Neuronal stem cell (in vitro differentiated cells): ENCODE measurements at regions not wholly inside any gene's neighbourhood (a gene's known extent, or its start where the extent isn't known, plus 50 kb on each side); places are given as distances from the start of the nearest gene placed in this dataset.
"Not testable (repeated sequence)": the region's sequence is repeated elsewhere in the genome, so short reads cannot be mapped to it uniquely, and the experiment has no call there.

Experiments used
- DNase-seq: peaks from one replicate; pipeline ENCODE4 v3.0.0-alpha.2; 2013; ENCODE audit warnings: low spot score
- H2AFZ ChIP-seq: one replicate; pipeline ENCODE4 v1.6.1; 2013; ENCODE audit warnings: mild to moderate bottlenecking, low read length, inconsistent platforms
- H2AK5ac ChIP-seq: 2 replicates; pipeline ENCODE4 v1.6.1; 2013; ENCODE audit warnings: low read depth, mild to moderate bottlenecking, inconsistent platforms, low read length, moderate library complexity, mixed read lengths
- H2BK120ac ChIP-seq: 2 replicates; pipeline ENCODE4 v1.6.1; 2013; ENCODE audit warnings: low read depth, mild to moderate bottlenecking, inconsistent platforms, low read length, moderate library complexity, mixed read lengths
- H2BK12ac ChIP-seq: one replicate; pipeline ENCODE4 v1.6.1; 2013; ENCODE audit warnings: low read length, inconsistent platforms
- H2BK15ac ChIP-seq: 2 replicates; pipeline ENCODE4 v1.6.1; 2013; ENCODE audit warnings: mild to moderate bottlenecking, low read length, inconsistent platforms, mixed read lengths
- H2BK5ac ChIP-seq: one replicate; pipeline ENCODE4 v1.6.1; 2013; ENCODE audit warnings: inconsistent platforms, mild to moderate bottlenecking, low read length, moderate library complexity
- H3K14ac ChIP-seq: one replicate; pipeline ENCODE4 v1.6.1; 2013; ENCODE audit warnings: low read length, inconsistent platforms
- H3K18ac ChIP-seq: 2 replicates; pipeline ENCODE4 v1.6.1; 2013; ENCODE audit warnings: low read length, inconsistent platforms
- H3K23ac ChIP-seq: 2 replicates; pipeline ENCODE4 v1.6.1; 2013; ENCODE audit warnings: low read depth, mild to moderate bottlenecking, mixed read lengths, low read length, inconsistent platforms; ENCODE audit not compliant: poor library complexity
- H3K27ac ChIP-seq: replicated peaks from 3 replicates; pipeline ENCODE4 v1.5.1; 2013; ENCODE audit warnings: low read length, inconsistent platforms
- H3K27me3 ChIP-seq, 3 experiments: 2 replicates each; pipeline ENCODE4 v1.6.1; 2013; ENCODE audit warnings: low read length in 3 of 3, mild to moderate bottlenecking in 2 of 3, inconsistent platforms in 1 of 3, low read depth in 1 of 3, mixed read lengths in 1 of 3, moderate library complexity in 1 of 3; ENCODE audit not compliant: control insufficient read depth in 3 of 3, insufficient read depth in 3 of 3
- H3K36me3 ChIP-seq, 2 donors: replicated peaks in 1 of 2; 2 replicates each; pipeline ENCODE4 v1.6.1; 2013; ENCODE audit warnings: low read length in 2 of 2; ENCODE audit not compliant: control insufficient read depth in 2 of 2, insufficient read depth in 2 of 2
- H3K4ac ChIP-seq: 2 replicates; pipeline ENCODE4 v1.6.1; 2013; ENCODE audit warnings: inconsistent platforms, mild to moderate bottlenecking, low read length, moderate library complexity
- H3K4me1 ChIP-seq, 2 donors: 1 replicate in 1 of 2; 2 replicates in 1 of 2; pipeline ENCODE4 v1.6.1; 2013; ENCODE audit warnings: low read length in 2 of 2, low read depth in 1 of 2; ENCODE audit not compliant: control insufficient read depth in 2 of 2, insufficient read depth in 1 of 2
- H3K4me2 ChIP-seq: one replicate; pipeline ENCODE4 v1.6.1; 2013; ENCODE audit warnings: mild to moderate bottlenecking, low read length, inconsistent platforms; ENCODE audit not compliant: insufficient read depth, poor library complexity, severe bottlenecking
- H3K4me3 ChIP-seq, 2 donors: 2 replicates each; pipeline ENCODE4 v1.5.1; 2013; ENCODE audit warnings: low read length in 2 of 2, mild to moderate bottlenecking in 2 of 2, inconsistent platforms in 1 of 2, moderate library complexity in 1 of 2
- H3K79me1 ChIP-seq: one replicate; pipeline ENCODE4 v1.6.1; 2013; ENCODE audit warnings: low read depth, mild to moderate bottlenecking, inconsistent platforms, low read length, moderate library complexity
- H3K9ac ChIP-seq: one replicate; pipeline ENCODE4 v1.6.1; 2013; ENCODE audit warnings: mild to moderate bottlenecking, low read depth, low read length, inconsistent platforms; ENCODE audit not compliant: poor library complexity
- H3K9me3 ChIP-seq, 2 donors: replicated peaks in 1 of 2; 2 replicates each; pipeline versions ENCODE3 to v1.6.1; 2013; ENCODE audit warnings: low read length in 2 of 2, mild to moderate bottlenecking in 2 of 2, inconsistent platforms in 1 of 2, low read depth in 1 of 2, mixed read lengths in 1 of 2, moderate library complexity in 1 of 2; ENCODE audit not compliant: control insufficient read depth in 2 of 2, insufficient read depth in 1 of 2
- H4K8ac ChIP-seq: one replicate; pipeline ENCODE4 v1.6.1; 2013; ENCODE audit warnings: low read depth, mild to moderate bottlenecking, inconsistent platforms, low read length, moderate library complexity
- H4K91ac ChIP-seq: one replicate; pipeline ENCODE4 v1.6.1; 2013; ENCODE audit warnings: low read length, low read depth, mild to moderate bottlenecking, inconsistent platforms; ENCODE audit not compliant: poor library complexity
- WGBS, 2 donors: extraction: QIAGEN DNeasy Blood & Tissue Kit; methylation state at CpG; one replicate each; pipeline ENCODE4 v1.1.7; 2013; ENCODE audit warnings: missing lambda C conversion rate in 2 of 2, mixed read lengths in 1 of 2; ENCODE audit not compliant: insufficient read length in 2 of 2, insufficient replicate concordance in 1 of 2; ENCODE audit errors: extremely low coverage in 2 of 2; 5-methylcytosine and 5-hydroxymethylcytosine counted together

- H3K4ac ChIP-seq: not testable (repeated sequence)
- WGBS, 2 donors: no CpG with 5 or more reads among the region's 6 CpGs
Measured at GRCh38 chr7:32816409-32816948, 75.1 kb downstream of the KBTBD2 start.

GRCh38 chr7:32814779-32815178 is 76.8 kb downstream of the KBTBD2 start:
- not testable (repeated sequence) for H3K4ac ChIP-seq, H3K4me1 ChIP-seq, DNase-seq, H3K27me3 ChIP-seq, H3K4me2 ChIP-seq, H3K36me3 ChIP-seq, H4K8ac ChIP-seq, H3K23ac ChIP-seq, H2BK12ac ChIP-seq, H3K9ac ChIP-seq, H3K4me3 ChIP-seq, H2AFZ ChIP-seq, H2BK120ac ChIP-seq, H2BK15ac ChIP-seq, H2AK5ac ChIP-seq, H4K91ac ChIP-seq, H3K79me1 ChIP-seq, H3K14ac ChIP-seq, H3K27ac ChIP-seq, H2BK5ac ChIP-seq, H3K18ac ChIP-seq, H3K9me3 ChIP-seq

More at GRCh38 chr7:32816409-32816948, 75.1 kb downstream of the KBTBD2 start:
- not testable (repeated sequence) for DNase-seq, H3K27me3 ChIP-seq, H3K9me3 ChIP-seq, H2BK12ac ChIP-seq, H2BK120ac ChIP-seq, H2BK15ac ChIP-seq, H2AFZ ChIP-seq, H3K14ac ChIP-seq, H3K4me3 ChIP-seq, H3K27ac ChIP-seq, H3K4me2 ChIP-seq, H4K8ac ChIP-seq, H3K18ac ChIP-seq, H3K36me3 ChIP-seq, H2BK5ac ChIP-seq, H4K91ac ChIP-seq, H3K9ac ChIP-seq, H3K23ac ChIP-seq, H2AK5ac ChIP-seq, H3K4me1 ChIP-seq, H3K79me1 ChIP-seq

GRCh38 chr7:32809871-32810270 is 81.7 kb downstream of the KBTBD2 start:
- Histone ChIP-seq H3K4me2 (no peak overlapping the region), H3K4me3 (no peak overlapping the region), H3K18ac (no peak overlapping the region), H2BK120ac (no peak overlapping the region), H2BK15ac (no peak overlapping the region), H2AFZ (no peak overlapping the region), H3K27ac (no peak overlapping the region), H3K79me1 (no peaks in the 10 kb centered on the region), H3K36me3 (no peaks in the 10 kb centered on the region), H3K27me3 (no peaks in the 10 kb centered on the region), H4K8ac (no peak overlapping the region), H3K9me3 (no peaks in the 10 kb centered on the region), H2BK12ac (no peak overlapping the region), H2AK5ac (no peak overlapping the region), H3K4ac (no peak overlapping the region), H3K14ac (no peak overlapping the region), H3K23ac (no peak overlapping the region), H4K91ac (no peak overlapping the region), H3K9ac (no peak overlapping the region), H3K4me1 (no peaks in the 10 kb centered on the region), H2BK5ac (no peak overlapping the region)
- DNase-seq: no peak
- no CpG with 5 or more reads among the region's 2 CpGs for WGBS, 2 donors

- H3K4me1 ChIP-seq: no peaks in the 10 kb centered on the region
Measured at GRCh38 chr7:32809347-32809746, 82.2 kb downstream of the KBTBD2 start.

More at GRCh38 chr7:32809347-32809746, 82.2 kb downstream of the KBTBD2 start:
- no peak overlapping the region for H4K91ac ChIP-seq
- H3K23ac ChIP-seq: no peak overlapping the region
- no peak overlapping the region for H2AFZ ChIP-seq
- no peak overlapping the region for H2BK5ac ChIP-seq
- H3K79me1 ChIP-seq: no peaks in the 10 kb centered on the region
- no peak overlapping the region for H2BK15ac ChIP-seq
- DNase-seq: no peak
- H3K18ac ChIP-seq: no peak overlapping the region
- H2BK12ac ChIP-seq: no peak overlapping the region
- no peak overlapping the region for H3K9ac ChIP-seq
- no peak overlapping the region for H3K4ac ChIP-seq
- H3K27ac ChIP-seq: no peak overlapping the region
- H3K9me3 ChIP-seq: no peaks in the 10 kb centered on the region
- no peak overlapping the region for H4K8ac ChIP-seq
- no peaks in the 10 kb centered on the region for H3K36me3 ChIP-seq
- H2BK120ac ChIP-seq: no peak overlapping the region
- no peak overlapping the region for H3K4me3 ChIP-seq
- H3K4me2 ChIP-seq: no peak overlapping the region
- no peak overlapping the region for H2AK5ac ChIP-seq
- no peaks in the 10 kb centered on the region for H3K27me3 ChIP-seq
- no peak overlapping the region for H3K14ac ChIP-seq
- WGBS, 2 donors: no CpG with 5 or more reads among the region's 2 CpGs
